Panc1 (cell line): ENCODE measurements at regions not wholly inside any gene's neighbourhood (a gene's known extent, or its start where the extent isn't known, plus 50 kb on each side); places are given as distances from the start of the nearest gene placed in this dataset.
"Not testable (repeated sequence)": the region's sequence is repeated elsewhere in the genome, so short reads cannot be mapped to it uniquely, and the experiment has no call there.

Source experiments
- POLR2AphosphoS5 ChIP-seq: IDR thresholded peaks from 2 replicates; pipeline ENCODE4 v1.6.1; 2012; ENCODE audit warnings: mild to moderate bottlenecking, low read depth, low read length, moderate library complexity
- TF ChIP-seq, protein P1 (sequence below): fragments of 450-650 bp; IDR thresholded peaks from 2 replicates; pipeline ENCODE4 v1.5.1; 2017; ENCODE audit warnings: mild to moderate bottlenecking

DNA sequence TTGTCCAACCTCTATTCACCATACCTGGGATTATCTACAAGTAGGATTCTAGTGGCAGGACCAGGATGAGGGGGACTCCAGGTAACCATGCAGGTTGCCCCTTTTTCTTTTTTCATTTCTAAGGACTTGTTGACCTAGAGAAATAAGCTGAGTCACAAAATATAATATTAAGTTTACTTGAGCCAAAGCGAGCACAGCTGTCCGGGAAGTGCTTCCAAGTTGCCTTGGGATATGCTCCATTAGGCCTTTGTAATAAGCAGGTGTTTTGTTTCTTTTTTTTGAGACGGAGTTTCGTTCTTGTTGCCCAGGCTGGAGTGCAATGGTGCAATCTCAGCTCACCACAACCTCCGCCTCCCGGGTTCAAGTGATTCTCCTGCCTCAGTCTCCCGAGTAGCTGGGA lies 85.6 kb downstream of the ZNF467 start:
- not testable (repeated sequence) for TF ChIP-seq POLR2AphosphoS5
- TF ChIP-seq, protein P1, sequence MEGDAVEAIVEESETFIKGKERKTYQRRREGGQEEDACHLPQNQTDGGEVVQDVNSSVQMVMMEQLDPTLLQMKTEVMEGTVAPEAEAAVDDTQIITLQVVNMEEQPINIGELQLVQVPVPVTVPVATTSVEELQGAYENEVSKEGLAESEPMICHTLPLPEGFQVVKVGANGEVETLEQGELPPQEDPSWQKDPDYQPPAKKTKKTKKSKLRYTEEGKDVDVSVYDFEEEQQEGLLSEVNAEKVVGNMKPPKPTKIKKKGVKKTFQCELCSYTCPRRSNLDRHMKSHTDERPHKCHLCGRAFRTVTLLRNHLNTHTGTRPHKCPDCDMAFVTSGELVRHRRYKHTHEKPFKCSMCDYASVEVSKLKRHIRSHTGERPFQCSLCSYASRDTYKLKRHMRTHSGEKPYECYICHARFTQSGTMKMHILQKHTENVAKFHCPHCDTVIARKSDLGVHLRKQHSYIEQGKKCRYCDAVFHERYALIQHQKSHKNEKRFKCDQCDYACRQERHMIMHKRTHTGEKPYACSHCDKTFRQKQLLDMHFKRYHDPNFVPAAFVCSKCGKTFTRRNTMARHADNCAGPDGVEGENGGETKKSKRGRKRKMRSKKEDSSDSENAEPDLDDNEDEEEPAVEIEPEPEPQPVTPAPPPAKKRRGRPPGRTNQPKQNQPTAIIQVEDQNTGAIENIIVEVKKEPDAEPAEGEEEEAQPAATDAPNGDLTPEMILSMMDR, result not testable (repeated sequence)
